Fibroblast of mammary gland (primary cell): ENCODE measurements at regions not wholly inside any gene's neighbourhood (a gene's known extent, or its start where the extent isn't known, plus 50 kb on each side); places are given as distances from the start of the nearest gene placed in this dataset.

ENCODE experiments used
- DNase-seq: peaks from one replicate; pipeline ENCODE4 v3.0.0-alpha.2; 2010; ENCODE audit warnings: low read depth
- H3K4me3 ChIP-seq: 2 replicates; pipeline ENCODE4 v1.5.1; 2011; ENCODE audit warnings: low read depth, mild to moderate bottlenecking, low read length, moderate library complexity; ENCODE audit not compliant: control insufficient read depth
- TF ChIP-seq, protein P1 (sequence below): conservative IDR thresholded peaks from 2 replicates; pipeline ENCODE4 v1.5.1; 2011; ENCODE audit warnings: low read depth, low read length, inconsistent platforms; ENCODE audit not compliant: control insufficient read depth, insufficient read depth

DNA sequence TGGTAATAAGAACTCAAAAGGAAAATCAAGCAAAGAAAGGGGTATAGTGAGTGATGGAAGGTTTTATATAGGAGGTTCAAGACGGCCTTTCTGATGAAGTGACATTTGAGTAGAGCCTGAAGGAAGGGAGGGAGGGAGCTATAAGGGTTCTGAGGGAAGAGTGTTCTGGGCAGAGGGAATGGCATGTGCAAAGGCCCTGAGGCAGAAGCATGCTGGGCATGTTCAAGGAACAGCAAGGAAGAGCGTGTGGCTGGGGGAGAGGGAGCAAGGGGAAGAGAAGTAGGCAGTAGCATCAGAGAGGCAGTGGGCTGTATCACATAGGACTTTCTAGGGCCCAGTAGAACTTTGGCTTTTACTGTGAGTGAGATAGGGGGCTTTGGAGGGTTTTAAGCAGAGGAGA, 108.9 kb upstream of the NAV2 start:
- TF ChIP-seq, protein P1, sequence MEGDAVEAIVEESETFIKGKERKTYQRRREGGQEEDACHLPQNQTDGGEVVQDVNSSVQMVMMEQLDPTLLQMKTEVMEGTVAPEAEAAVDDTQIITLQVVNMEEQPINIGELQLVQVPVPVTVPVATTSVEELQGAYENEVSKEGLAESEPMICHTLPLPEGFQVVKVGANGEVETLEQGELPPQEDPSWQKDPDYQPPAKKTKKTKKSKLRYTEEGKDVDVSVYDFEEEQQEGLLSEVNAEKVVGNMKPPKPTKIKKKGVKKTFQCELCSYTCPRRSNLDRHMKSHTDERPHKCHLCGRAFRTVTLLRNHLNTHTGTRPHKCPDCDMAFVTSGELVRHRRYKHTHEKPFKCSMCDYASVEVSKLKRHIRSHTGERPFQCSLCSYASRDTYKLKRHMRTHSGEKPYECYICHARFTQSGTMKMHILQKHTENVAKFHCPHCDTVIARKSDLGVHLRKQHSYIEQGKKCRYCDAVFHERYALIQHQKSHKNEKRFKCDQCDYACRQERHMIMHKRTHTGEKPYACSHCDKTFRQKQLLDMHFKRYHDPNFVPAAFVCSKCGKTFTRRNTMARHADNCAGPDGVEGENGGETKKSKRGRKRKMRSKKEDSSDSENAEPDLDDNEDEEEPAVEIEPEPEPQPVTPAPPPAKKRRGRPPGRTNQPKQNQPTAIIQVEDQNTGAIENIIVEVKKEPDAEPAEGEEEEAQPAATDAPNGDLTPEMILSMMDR = no peak
- DNase-seq = no peak
- no peak overlapping the region for H3K4me3 ChIP-seq

DNA sequence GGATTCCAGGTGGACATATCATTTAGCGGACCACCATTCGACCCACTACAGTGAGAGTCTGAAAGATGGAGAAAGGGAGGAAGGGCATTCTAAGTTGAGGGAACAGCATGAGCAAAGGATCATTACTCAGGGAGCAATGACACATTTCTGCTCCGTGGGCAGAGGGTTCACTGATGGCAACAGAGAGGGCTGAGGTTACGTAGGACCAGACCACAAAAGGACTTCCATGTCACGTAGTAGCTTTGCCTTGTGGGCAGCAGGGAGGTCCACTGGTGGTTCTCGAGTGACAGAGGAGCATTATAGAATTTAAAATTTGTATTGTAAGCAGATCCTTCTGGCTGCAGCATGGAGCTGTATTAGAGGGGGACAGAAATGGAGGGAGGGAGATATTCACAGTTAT, 109.7 kb upstream of the NAV2 start:
- TF ChIP-seq, protein P1 = no peak
- no peak for DNase-seq
- no peak overlapping the region for H3K4me3 ChIP-seq

DNA sequence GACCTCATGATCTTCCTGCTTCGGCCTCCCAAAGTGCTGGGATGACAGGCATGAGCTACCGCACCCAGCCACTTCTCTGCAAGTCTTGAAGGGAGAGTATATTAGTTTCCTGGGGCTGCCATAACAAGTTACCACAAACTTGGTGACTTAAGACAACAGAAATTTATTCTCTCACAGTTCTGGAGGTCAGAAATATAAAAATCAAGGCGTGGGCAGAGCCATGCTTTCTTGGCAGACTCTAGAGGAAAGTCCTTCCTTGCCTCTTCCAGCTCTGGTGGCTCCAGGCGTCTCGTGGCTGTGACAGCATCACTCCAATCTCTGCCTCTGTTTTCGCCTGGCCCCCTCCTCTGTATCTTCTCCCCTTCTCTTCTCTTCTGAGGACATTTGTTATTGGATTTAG, 110.2 kb upstream of the NAV2 start:
- no peak for DNase-seq
- TF ChIP-seq, protein P1 = no peak
- H3K4me3 ChIP-seq = no peak overlapping the region

DNA sequence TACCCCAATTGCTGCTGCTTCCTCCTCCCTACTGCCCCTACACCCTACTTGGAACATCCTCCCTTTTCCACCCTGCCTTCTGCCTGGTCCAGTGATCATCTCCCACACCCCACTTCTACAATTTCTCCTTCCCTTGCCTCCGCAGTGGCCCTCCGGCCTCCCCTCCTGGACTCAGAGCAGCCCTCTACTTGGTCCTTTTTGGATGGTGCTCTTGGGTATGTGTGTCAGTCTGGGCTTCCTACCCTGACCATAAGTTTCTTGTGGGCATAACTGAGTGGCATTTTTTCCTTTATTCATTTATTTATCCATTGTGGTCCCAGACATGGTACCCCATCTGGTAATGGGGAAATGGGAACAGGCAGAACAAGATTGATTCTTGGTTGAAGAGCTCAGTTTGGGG, 111.4 kb upstream of the NAV2 start:
- H3K4me3 ChIP-seq = no peak overlapping the region
- no peak for DNase-seq

DNA sequence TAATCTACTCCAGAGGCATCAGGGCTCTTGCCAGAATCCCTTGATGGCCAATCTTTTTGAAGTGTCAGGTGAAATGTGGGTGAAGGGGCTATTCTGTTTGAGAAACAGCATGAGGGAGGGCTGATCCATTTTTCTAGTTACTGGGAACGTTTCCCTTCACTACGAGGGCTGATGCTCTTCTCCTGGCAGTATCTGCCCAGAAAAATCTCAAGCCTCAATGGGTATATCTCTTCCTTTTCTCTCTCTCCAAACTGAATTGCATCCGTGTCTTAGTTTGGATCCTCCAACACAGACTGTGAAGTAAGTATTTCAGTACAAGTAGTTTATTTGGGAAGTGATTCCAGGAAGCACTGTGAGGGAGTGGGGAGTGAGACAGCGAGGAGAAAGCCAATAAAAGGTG, 113.0 kb upstream of the NAV2 start:
- no peak overlapping the region for H3K4me3 ChIP-seq
- TF ChIP-seq, protein P1 = no peak
- no peak for DNase-seq

More for the DNA sequence above, 111.4 kb upstream of the NAV2 start:
- TF ChIP-seq, protein P1 = no peak

DNA sequence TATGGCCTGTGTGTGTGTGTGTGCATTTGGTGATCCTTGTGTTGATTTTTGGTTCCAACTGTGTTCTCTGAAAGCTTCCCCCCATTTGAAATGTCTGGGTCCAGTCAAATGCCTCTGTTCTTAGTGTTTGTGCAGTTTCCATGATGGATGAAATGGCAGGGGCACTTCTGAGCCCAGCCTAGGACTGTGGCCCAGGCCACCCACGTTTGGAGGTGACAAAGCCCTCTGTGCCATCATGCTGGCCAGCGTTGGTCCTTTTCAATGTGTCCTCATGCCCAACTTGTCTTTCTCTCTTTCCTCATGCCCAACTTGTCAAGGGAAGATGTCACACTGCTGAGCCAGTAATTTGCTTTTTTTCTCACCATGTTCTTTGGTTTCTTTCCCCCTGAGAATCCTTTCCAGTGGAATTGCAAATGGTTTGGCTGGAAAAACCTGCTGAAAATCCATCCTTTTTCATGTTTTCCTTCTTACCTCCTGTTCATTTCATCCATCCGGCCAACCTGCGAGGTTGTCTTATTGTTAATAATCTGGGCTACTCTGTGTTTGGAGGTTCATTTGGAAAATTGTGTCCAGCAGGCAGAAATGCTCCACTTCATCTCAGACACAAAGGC, 113.7 kb upstream of the NAV2 start:
- no peak overlapping the region for H3K4me3 ChIP-seq
- TF ChIP-seq, protein P1 = no peak
- DNase-seq = no peak

DNA sequence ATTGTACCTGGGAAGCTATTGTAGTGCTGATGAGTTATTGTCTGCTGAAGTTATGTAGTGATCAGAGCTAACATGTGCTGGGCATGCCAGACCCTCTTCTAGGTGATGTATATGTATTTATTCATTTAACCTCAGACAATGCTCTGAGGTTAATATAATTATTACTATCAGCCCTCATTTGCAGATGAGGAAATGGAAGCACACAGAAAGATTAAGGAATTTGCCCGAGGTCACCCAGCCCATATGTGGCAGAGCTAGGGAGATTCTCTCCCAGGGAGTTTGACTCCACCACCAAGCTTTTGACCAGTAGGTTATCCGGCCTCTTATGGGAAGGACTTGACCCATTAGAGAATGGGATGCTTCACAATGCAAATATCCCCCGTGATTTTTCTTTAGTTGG, 114.2 kb upstream of the NAV2 start:
- TF ChIP-seq, protein P1 = no peak
- no peak for DNase-seq
- H3K4me3 ChIP-seq = no peak overlapping the region
